ENCODE measurements at regions not wholly inside any gene's neighbourhood (a gene's known extent, or its start where the extent isn't known, plus 50 kb on each side); places are given as distances from the start of the nearest gene placed in this dataset.

DNA sequence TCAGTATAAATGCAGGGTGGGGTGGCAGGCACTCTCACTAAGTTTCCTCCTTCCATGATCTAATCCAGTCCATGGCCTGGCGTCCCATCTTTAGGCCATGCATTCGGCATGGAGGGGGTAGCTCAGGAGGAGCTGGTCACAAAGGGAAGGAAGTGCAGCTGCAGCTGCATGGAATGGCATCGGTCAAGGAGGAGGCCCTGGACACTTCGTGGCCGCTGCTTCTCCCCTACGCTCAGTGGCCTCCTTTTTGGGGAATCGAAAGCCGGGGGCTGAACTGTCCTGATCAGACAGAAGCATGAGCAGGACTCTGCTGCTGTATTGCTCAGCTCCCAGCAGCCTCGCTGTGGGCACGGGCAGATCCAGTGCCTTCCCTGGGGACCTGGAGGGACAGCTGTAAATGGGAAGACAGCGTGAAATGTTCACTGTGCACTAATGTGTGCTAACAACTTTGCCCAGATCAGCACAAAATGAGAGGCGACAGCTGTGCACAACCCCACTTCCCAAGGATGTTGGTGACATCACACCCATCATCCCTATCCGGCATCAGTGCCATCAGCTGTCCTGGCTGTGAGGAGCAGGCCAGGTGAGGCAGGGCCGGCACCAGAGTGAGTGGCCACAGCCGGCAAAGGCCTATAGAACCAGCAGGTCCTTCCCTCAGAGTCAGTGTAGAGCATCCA lies 520.1 kb upstream of the RAB6C start:
- TF ChIP-seq, protein P1, sequence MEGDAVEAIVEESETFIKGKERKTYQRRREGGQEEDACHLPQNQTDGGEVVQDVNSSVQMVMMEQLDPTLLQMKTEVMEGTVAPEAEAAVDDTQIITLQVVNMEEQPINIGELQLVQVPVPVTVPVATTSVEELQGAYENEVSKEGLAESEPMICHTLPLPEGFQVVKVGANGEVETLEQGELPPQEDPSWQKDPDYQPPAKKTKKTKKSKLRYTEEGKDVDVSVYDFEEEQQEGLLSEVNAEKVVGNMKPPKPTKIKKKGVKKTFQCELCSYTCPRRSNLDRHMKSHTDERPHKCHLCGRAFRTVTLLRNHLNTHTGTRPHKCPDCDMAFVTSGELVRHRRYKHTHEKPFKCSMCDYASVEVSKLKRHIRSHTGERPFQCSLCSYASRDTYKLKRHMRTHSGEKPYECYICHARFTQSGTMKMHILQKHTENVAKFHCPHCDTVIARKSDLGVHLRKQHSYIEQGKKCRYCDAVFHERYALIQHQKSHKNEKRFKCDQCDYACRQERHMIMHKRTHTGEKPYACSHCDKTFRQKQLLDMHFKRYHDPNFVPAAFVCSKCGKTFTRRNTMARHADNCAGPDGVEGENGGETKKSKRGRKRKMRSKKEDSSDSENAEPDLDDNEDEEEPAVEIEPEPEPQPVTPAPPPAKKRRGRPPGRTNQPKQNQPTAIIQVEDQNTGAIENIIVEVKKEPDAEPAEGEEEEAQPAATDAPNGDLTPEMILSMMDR (conservative IDR thresholded peaks at IDR 0.05): no peak
- H3K27ac ChIP-seq: no peak overlapping the region

DNA sequence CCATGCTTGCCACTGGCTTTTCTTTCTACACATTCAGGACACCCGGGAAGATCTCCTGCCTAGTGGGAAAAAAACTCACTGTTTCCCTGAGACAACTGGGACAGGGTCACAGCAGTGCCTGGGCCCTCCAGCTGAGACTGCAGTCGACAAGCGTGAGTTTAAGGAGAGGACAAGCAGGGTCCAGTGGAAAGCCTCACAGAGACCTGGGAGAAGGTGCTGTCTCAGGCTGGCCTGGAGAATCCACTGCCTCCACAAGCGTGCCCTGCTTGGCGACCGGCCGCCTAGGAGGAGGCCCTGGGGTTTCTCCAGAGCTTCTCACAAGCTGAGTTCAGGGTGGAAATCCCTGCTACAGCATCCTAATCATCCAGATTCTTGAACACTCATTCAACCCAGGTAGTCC lies 519.6 kb upstream of the RAB6C start:
- TF ChIP-seq, protein P1 (conservative IDR thresholded peaks at IDR 0.05): no peak
- no peak overlapping the region for H3K27ac ChIP-seq

DNA sequence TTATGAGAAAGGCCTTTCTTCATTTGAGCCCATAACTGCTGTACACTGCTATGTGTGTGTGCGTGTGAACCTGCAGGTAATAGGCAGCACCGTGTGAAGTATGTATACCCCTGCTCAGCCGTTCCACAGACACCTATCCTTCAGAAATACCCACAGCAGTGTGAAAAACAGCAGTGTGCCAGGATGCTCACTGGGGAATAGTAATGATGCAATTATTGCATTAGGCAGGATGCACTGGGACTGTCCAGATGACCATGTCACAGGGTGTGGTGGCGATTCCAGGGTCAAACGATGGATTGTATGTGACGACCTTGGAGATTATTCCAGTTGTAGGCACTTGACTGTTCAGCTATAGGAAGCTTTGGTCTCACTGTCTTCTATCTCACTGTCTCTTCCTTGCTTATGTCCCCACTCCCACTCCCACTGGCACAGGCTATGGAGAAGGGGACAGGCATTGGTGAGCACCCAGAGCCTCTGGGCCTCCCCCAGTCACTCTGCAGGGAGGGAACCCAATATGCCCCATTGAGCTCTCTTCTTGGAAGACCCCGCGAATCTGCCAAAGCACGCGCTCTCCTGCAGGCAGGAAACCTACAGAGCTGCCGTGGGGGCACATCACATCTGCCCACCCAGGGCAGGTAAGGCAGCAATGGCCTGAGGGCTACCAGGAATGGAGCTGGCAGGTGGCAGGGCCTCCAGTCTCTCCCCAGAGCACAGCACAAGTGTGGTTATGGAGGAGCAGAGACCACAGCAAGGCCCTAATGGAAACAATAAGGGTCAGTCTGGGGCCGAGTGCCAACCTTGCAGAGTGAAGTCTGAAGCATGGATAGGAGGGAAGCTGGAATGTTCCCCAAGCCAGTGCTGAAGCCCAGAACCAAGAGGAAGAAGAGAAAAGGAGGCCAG lies 518.9 kb upstream of the RAB6C start:
- TF ChIP-seq, protein P1 (conservative IDR thresholded peaks at IDR 0.05): no peak
- no peak overlapping the region for H3K27ac ChIP-seq

DNA sequence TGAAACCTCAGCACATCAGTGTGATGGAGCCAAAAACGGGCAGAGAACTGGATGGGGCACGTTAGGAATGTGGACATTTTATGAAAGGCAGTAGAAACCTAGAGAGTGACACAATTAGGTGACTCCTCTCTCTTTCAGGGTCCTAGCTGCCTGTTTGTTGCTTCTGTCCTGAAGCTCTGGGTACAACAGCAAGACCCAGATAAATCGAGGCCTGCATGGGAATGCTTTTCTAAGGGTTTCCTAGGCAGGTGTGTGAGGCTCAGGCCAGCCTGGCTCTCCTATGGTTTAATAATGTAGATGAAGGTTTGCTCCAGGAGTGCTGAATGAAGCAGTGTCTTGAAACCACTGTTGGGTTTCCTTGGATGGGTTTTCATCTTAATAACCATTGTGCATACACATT lies 517.1 kb upstream of the RAB6C start:
- TF ChIP-seq, protein P1 (conservative IDR thresholded peaks at IDR 0.05): no peak
- H3K27ac ChIP-seq: no peak overlapping the region

DNA sequence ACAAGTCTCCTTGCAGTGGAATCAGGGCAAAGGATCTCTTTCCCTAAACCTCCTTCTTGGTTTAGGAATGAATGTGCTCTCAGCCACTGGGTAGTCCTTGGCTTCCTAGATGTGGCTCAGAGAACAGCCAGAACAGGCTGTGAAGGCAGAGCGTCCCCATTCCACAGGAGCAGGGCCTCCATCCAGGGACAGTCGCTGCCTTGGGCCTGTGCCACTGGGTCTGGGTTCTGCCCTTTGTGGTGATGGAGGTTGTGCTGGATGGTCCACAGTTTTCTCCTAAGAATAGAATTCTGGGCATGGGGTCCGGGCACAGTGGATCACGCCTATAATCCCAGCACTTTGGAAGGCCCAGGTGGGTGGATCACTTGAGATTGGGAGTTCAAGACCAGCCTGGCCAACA lies 516.5 kb upstream of the RAB6C start:
- no peak overlapping the region for H3K27ac ChIP-seq
- TF ChIP-seq, protein P1 (conservative IDR thresholded peaks at IDR 0.05): no peak

DNA sequence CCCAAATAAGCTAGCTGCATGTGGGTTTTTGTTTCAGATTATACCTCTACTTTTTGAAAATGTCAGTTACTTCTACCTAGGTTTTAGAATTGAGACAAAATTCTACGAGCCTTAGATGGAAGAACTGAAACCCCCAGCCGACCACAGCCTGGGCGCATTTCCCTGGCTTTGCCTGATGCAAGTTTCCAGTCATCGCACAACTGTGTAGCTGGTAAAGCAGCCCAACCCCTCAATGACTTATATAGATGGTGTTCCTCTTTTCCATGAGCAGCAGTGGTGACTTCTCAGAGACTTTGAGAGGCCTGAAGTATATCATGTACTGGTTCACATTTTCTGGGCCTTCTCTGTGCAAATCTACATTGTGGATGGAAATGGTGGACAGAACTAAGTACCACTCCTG lies 515.4 kb upstream of the RAB6C start:
- H3K27ac ChIP-seq: no peak overlapping the region
- TF ChIP-seq, protein P1 (conservative IDR thresholded peaks at IDR 0.05): no peak

DNA sequence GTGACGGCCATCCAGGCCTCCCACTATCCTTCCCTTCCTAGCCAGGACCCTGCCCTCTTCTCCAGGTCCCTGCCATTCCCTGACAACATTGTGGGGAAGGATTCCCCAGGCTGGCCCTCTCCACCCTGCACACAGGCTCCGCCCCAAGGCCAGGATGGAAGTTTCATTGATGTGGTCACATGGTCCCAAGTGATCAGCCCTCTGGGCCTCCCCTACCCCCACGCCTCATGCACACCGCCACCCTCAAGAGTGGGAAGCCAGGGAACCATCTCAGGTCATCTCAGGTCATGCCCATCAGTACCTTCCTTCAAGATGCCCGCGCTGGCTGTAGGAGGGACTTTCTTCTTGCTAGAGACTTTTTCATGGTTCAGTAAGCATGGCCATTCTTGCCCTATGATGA lies 514.8 kb upstream of the RAB6C start:
- H3K27ac ChIP-seq: no peak overlapping the region
- TF ChIP-seq, protein P1 (conservative IDR thresholded peaks at IDR 0.05): no peak

Data from VCaP (cell line).